Smooth muscle cell (in vitro differentiated cells): ENCODE measurements at regions not wholly inside any gene's neighbourhood (a gene's known extent, or its start where the extent isn't known, plus 50 kb on each side); places are given as distances from the start of the nearest gene placed in this dataset.

ENCODE experiments used
- DNase-seq: peaks from one replicate; lab custom pipeline; 2025; ENCODE audit not compliant: unreplicated experiment; lab: John Stamatoyannopoulos, UW
- H2AFZ ChIP-seq: fragments of 200-600 bp; sonication (generic); 2 replicates; pipeline ENCODE4 v1.6.0; 2016; ENCODE audit warnings: antibody characterized with exemption, low read depth, mild to moderate bottlenecking
- H3F3A ChIP-seq: fragments of 200-600 bp; sonication (generic); 2 replicates; pipeline ENCODE4 v1.6.0; 2017; ENCODE audit warnings: antibody characterized with exemption, low read depth
- H3K27ac ChIP-seq: fragments of 200-600 bp; sonication (generic); 2 replicates; pipeline ENCODE4 v1.5.1; 2016; ENCODE audit warnings: low read depth, mild to moderate bottlenecking
- H3K27me3 ChIP-seq: fragments of 200-600 bp; sonication (generic); 2 replicates; pipeline ENCODE4 v1.6.1; 2016; ENCODE audit warnings: low read depth, mild to moderate bottlenecking
- H3K36me3 ChIP-seq: fragments of 200-600 bp; sonication (generic); 2 replicates; pipeline ENCODE4 v1.5.1; 2016; ENCODE audit warnings: low read depth
- H3K4me1 ChIP-seq: fragments of 200-600 bp; sonication (generic); 2 replicates; pipeline ENCODE4 v1.5.1; 2016; ENCODE audit warnings: low read depth
- H3K4me2 ChIP-seq: fragments of 200-600 bp; sonication (generic); 2 replicates; pipeline ENCODE4 v1.6.0; 2016; ENCODE audit warnings: mild to moderate bottlenecking
- H3K4me3 ChIP-seq: fragments of 200-600 bp; sonication (generic); 2 replicates; pipeline ENCODE4 v1.5.1; 2016; ENCODE audit warnings: mild to moderate bottlenecking
- H3K79me2 ChIP-seq: fragments of 200-600 bp; sonication (generic); 2 replicates; pipeline ENCODE4 v1.6.0; 2016; ENCODE audit warnings: low read depth, mild to moderate bottlenecking
- H3K9ac ChIP-seq: fragments of 200-600 bp; sonication (generic); 2 replicates; pipeline ENCODE4 v1.6.0; 2016; ENCODE audit warnings: low read depth
- H3K9me3 ChIP-seq: fragments of 200-600 bp; sonication (generic); replicated peaks from 2 replicates; pipeline ENCODE4 v1.5.1; 2016; ENCODE audit warnings: low read depth
- H4K20me1 ChIP-seq: fragments of 200-600 bp; sonication (generic); 2 replicates; pipeline ENCODE4 v1.6.0; 2016; ENCODE audit warnings: low read depth
- CTCF ChIP-seq: fragments of 200-600 bp; sonication (generic); IDR thresholded peaks from 2 replicates; pipeline ENCODE4 v1.5.1; 2017; ENCODE audit warnings: borderline replicate concordance, mild to moderate bottlenecking, antibody characterized with exemption; ENCODE audit not compliant: insufficient read depth, poor library complexity, severe bottlenecking
- WGBS: methylation state at CpG from one replicate; pipeline ENCODE4 v1.1.7; 2016; ENCODE audit warnings: low lambda C conversion rate; 5-methylcytosine and 5-hydroxymethylcytosine counted together

- Histone ChIP-seq H3K9me3 (no peaks in the 10 kb centered on the region), H3K79me2 (no peaks in the 10 kb centered on the region), H4K20me1 (no peaks in the 10 kb centered on the region), H3K4me2 (no peak overlapping the region), H3K4me1 (no peaks in the 10 kb centered on the region), H3K9ac (no peak overlapping the region), H3K36me3 (no peaks in the 10 kb centered on the region), H2AFZ (no peak overlapping the region), H3K27ac (no peak overlapping the region), H3F3A (no peaks in the 10 kb centered on the region), H3K4me3 (no peak overlapping the region), H3K27me3 (no peaks in the 10 kb centered on the region)
- WGBS = 62% methylated on average over 3 of the region's 3 CpGs
- DNase-seq = no peak
- TF ChIP-seq CTCF = no peak
Measured at GRCh38 chr7:131674131-131674530, 117.7 kb upstream of the PODXL start.

DNA sequence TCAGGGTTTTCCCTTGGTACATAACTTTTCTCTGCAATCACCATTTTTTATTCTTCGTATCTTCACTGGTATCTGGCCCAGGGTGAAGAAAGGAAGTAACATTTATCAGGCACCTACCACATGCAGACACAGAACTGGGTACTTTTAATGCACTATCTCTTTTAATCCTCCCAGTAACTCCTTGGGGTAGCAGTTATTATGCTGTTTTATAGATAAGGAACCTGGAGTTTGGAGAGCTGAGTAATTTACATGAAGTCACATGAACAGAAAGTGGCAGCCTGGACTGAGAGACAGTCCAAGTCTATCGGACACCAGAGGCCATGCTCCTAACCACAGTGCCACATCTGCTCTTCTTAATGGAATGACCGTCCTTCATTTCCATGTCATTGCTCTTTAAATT is 117.1 kb upstream of the PODXL start:
- Histone ChIP-seq H3K79me2 (no peaks in the 10 kb centered on the region), H3K9ac (no peak overlapping the region), H2AFZ (no peak overlapping the region), H3K27ac (no peak overlapping the region), H3K4me3 (no peak overlapping the region), H3K36me3 (no peaks in the 10 kb centered on the region), H3K4me2 (no peak overlapping the region), H4K20me1 (no peaks in the 10 kb centered on the region), H3F3A (no peaks in the 10 kb centered on the region), H3K27me3 (no peaks in the 10 kb centered on the region), H3K4me1 (no peaks in the 10 kb centered on the region), H3K9me3 (no peaks in the 10 kb centered on the region)
- no peak for TF ChIP-seq CTCF
- 61% methylated on average over 3 of the region's 3 CpGs for WGBS
- no peak for DNase-seq

DNA sequence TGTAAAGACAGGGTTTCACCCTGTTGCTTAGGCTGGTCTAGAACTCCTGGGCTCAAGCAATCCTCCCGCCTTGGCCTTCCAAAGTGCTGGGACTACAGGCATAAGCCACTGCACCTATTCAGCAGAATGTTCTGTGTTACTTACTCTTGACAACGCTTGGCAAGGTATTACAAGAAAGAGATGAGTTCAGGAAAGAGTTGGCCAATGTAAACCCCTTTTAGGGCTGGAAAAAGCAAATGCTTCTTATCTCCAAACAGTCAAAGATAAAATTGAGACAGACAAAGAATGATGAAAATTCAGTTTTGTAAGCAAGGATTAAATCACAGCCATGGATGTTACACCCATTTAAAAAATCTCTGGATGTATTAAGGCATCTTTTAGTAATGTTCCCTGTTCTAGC is 114.0 kb upstream of the PODXL start:
- H3F3A ChIP-seq = no peaks in the 10 kb centered on the region
- DNase-seq = no peak
- no peak overlapping the region for H3K9ac ChIP-seq
- no peak for TF ChIP-seq CTCF
- H4K20me1 ChIP-seq = no peaks in the 10 kb centered on the region
- H3K9me3 ChIP-seq = no peaks in the 10 kb centered on the region
- H3K79me2 ChIP-seq = no peaks in the 10 kb centered on the region
- H3K4me1 ChIP-seq = no peaks in the 10 kb centered on the region
- H3K27me3 ChIP-seq = no peaks in the 10 kb centered on the region
- H3K36me3 ChIP-seq = no peaks in the 10 kb centered on the region
- H2AFZ ChIP-seq = no peak overlapping the region
- no peak overlapping the region for H3K27ac ChIP-seq
- H3K4me3 ChIP-seq = no peak overlapping the region
- H3K4me2 ChIP-seq = no peak overlapping the region
- WGBS = 98% methylated on average over 2 of the region's 2 CpGs

DNA sequence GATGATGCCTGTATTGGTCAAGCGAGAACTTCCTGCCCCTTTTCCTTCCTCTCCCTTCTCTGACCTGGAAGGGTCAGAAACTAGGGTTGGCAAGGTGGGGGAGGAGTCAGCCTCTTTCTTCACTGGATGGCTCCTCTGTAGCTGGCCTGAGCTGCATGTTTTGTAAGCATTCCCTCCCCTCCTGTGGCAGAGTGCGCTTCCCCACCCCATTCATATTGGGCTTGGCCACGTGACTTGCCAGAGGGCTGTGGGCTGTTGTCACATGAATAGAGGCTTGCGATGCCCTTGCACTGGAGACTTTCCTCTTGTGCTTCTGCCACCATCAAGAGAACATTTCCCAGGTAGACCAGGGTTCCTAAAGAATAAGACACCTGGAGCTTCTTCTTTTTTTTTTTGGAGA is 111.3 kb upstream of the PODXL start:
- Histone ChIP-seq H3K4me2 (no peak overlapping the region), H3K27ac (no peak overlapping the region), H2AFZ (no peak overlapping the region), H3K36me3 (no peaks in the 10 kb centered on the region), H3K4me1 (no peaks in the 10 kb centered on the region), H3F3A (no peaks in the 10 kb centered on the region), H3K27me3 (no peaks in the 10 kb centered on the region), H3K9me3 (no peaks in the 10 kb centered on the region), H4K20me1 (no peaks in the 10 kb centered on the region), H3K4me3 (no peak overlapping the region), H3K79me2 (no peaks in the 10 kb centered on the region), H3K9ac (no peak overlapping the region)
- TF ChIP-seq CTCF = no peak
- no peak for DNase-seq
- WGBS = 90% methylated on average over 4 of the region's 4 CpGs
